H1 (cell line): ENCODE measurements at regions not wholly inside any gene's neighbourhood (a gene's known extent, or its start where the extent isn't known, plus 50 kb on each side); places are given as distances from the start of the nearest gene placed in this dataset.

Experiments
- HDAC2 ChIP-seq, 2 experiments: fragments of 300-600 bp in 1 of 2; sonication (generic) in 1 of 2; IDR thresholded peaks; 2 replicates each; pipeline ENCODE4 v1.6.1; 2011 to 2012; ENCODE audit warnings: low read depth in 2 of 2, low read length in 2 of 2, mild to moderate bottlenecking in 2 of 2, moderate library complexity in 2 of 2, borderline replicate concordance in 1 of 2, inconsistent platforms in 1 of 2

- TF ChIP-seq HDAC2 (IDR thresholded peaks at IDR 0.05; ENCODE audit: borderline replicate concordance in 1 of 2, low read depth in 2 of 2, low read length in 2 of 2): no peak
- TF ChIP-seq, all 59 proteins: peak for 0
Measured at GRCh38 chr4:189838821-189839497, 101.7 kb upstream of the FRG1 start (continued).
